ENCODE measurements at regions not wholly inside any gene's neighbourhood (a gene's known extent, or its start where the extent isn't known, plus 50 kb on each side); places are given as distances from the start of the nearest gene placed in this dataset.

DNA sequence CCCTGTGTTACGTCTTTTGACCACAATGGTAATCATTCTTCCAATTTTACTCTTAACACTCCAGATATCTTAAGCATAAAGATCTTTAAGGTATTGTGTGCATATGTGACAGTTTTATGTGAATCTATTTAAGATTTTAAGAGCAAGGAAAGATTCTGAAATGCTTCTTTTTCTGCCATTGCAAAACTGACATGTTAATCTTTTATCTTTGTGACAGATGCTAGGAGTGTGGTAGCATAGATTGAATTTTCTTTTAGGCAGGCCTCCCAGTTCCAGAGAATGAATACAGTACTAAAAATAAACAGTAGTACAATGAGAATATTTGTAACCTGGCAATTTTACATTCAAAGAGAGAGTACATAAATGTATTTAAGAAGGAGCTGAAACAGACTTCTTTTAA lies 232.5 kb upstream of the ZSWIM2 start:
- no CpG with 5 or more reads among the region's 1 CpG for WGBS (ENCODE audit: insufficient coverage)
- H3K9me3 ChIP-seq (replicated peaks in 1 of 2; ENCODE audit: control insufficient read depth in 1 of 2, insufficient read depth in 1 of 2, low read length in 2 of 2) = no peaks in the 10 kb centered on the region
- TF ChIP-seq, protein P1, sequence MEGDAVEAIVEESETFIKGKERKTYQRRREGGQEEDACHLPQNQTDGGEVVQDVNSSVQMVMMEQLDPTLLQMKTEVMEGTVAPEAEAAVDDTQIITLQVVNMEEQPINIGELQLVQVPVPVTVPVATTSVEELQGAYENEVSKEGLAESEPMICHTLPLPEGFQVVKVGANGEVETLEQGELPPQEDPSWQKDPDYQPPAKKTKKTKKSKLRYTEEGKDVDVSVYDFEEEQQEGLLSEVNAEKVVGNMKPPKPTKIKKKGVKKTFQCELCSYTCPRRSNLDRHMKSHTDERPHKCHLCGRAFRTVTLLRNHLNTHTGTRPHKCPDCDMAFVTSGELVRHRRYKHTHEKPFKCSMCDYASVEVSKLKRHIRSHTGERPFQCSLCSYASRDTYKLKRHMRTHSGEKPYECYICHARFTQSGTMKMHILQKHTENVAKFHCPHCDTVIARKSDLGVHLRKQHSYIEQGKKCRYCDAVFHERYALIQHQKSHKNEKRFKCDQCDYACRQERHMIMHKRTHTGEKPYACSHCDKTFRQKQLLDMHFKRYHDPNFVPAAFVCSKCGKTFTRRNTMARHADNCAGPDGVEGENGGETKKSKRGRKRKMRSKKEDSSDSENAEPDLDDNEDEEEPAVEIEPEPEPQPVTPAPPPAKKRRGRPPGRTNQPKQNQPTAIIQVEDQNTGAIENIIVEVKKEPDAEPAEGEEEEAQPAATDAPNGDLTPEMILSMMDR (IDR thresholded peaks at IDR 0.05) = no peak
- intact Hi-C loops (cut with micrococcal nuclease) = no loop called here
- H3K27me3 Mint-ChIP-seq (ENCODE audit: low read depth in 3 of 3) = no peaks in the 10 kb centered on the region
- H3K4me1 Mint-ChIP-seq = no peaks in the 10 kb centered on the region
- H3K9ac ChIP-seq (ENCODE audit: insufficient read depth, low read length, poor library complexity, severe bottlenecking) = no peak overlapping the region
- no peaks in the 10 kb centered on the region for H3K79me2 ChIP-seq (ENCODE audit: insufficient read depth, low read length)
- no peak overlapping the region for H3K27ac ChIP-seq (ENCODE audit: low read depth in 1 of 2, low read length in 2 of 2)
- no peak overlapping the region for H2AFZ ChIP-seq (ENCODE audit: insufficient read depth, low read depth, low read length, poor library complexity, severe bottlenecking)
- H3K36me3 ChIP-seq (replicated peaks in 1 of 2; ENCODE audit: control insufficient read depth in 1 of 2, insufficient read depth in 2 of 2, low read length in 2 of 2) = no peaks in the 10 kb centered on the region
- no peak overlapping the region for H3K4me2 ChIP-seq (replicated peaks; ENCODE audit: extremely low read depth, low read length, poor library complexity, severe bottlenecking)
- H3K4me1 ChIP-seq (ENCODE audit: control insufficient read depth in 1 of 2, insufficient read depth in 2 of 2, low read length in 2 of 2) = no peaks in the 10 kb centered on the region
- no peaks in the 10 kb centered on the region for H4K20me1 ChIP-seq (ENCODE audit: insufficient read depth, low read length)
- H3K36me3 Mint-ChIP-seq = no peaks in the 10 kb centered on the region
- H3K9me3 Mint-ChIP-seq = peaks cover 0 to 5% (median 2%) of the 10 kb centered on the region in 7 donors
- H3K4me3 Mint-ChIP-seq = no peak overlapping the region
- no peak for DNase-seq
- H3K27ac Mint-ChIP-seq = no peak overlapping the region
- no peak overlapping the region for H3K4me3 ChIP-seq (replicated peaks in 1 of 3; ENCODE audit: low read depth in 2 of 3, low read length in 3 of 3)
- H3K27me3 ChIP-seq (ENCODE audit: control insufficient read depth in 2 of 2, insufficient read depth in 2 of 2, low read length in 2 of 2) = no peaks in the 10 kb centered on the region

- intact Hi-C loops (cut with micrococcal nuclease) = no loop called here
- Mint-ChIP-seq H3K9me3 (peaks cover 0 to 5% (median 2%) of the 10 kb centered on the region in 7 donors), H3K27ac (no peak overlapping the region), H3K4me1 (no peaks in the 10 kb centered on the region), H3K4me3 (no peak overlapping the region), H3K27me3 (ENCODE audit: low read depth in 3 of 3) (no peaks in the 10 kb centered on the region), H3K36me3 (no peaks in the 10 kb centered on the region)
- Histone ChIP-seq H3K79me2 (ENCODE audit: insufficient read depth, low read length) (no peaks in the 10 kb centered on the region), H3K4me1 (ENCODE audit: control insufficient read depth in 1 of 2, insufficient read depth in 2 of 2, low read length in 2 of 2) (no peaks in the 10 kb centered on the region), H3K27ac (ENCODE audit: low read depth in 1 of 2, low read length in 2 of 2) (no peak overlapping the region), H2AFZ (ENCODE audit: insufficient read depth, low read depth, low read length, poor library complexity, severe bottlenecking) (no peak overlapping the region), H3K4me2 (replicated peaks; ENCODE audit: extremely low read depth, low read length, poor library complexity, severe bottlenecking) (no peak overlapping the region), H3K4me3 (replicated peaks in 1 of 3; ENCODE audit: low read depth in 2 of 3, low read length in 3 of 3) (no peak overlapping the region), H3K9me3 (replicated peaks in 1 of 2; ENCODE audit: control insufficient read depth in 1 of 2, insufficient read depth in 1 of 2, low read length in 2 of 2) (no peaks in the 10 kb centered on the region), H3K27me3 (ENCODE audit: control insufficient read depth in 2 of 2, insufficient read depth in 2 of 2, low read length in 2 of 2) (no peaks in the 10 kb centered on the region), H3K36me3 (replicated peaks in 1 of 2; ENCODE audit: control insufficient read depth in 1 of 2, insufficient read depth in 2 of 2, low read length in 2 of 2) (no peaks in the 10 kb centered on the region), H4K20me1 (ENCODE audit: insufficient read depth, low read length) (no peaks in the 10 kb centered on the region), H3K9ac (ENCODE audit: insufficient read depth, low read length, poor library complexity, severe bottlenecking) (no peak overlapping the region)
- no peak for DNase-seq
- TF ChIP-seq, protein P1 (IDR thresholded peaks at IDR 0.05) = no peak
- 100% methylated on average over 3 of the region's 5 CpGs for WGBS (ENCODE audit: insufficient coverage)
These were observed 230.9 kb upstream of the ZSWIM2 start for GRCh38 chr2:187079901-187080300.
